ENCODE measurements at regions not wholly inside any gene's neighbourhood (a gene's known extent, or its start where the extent isn't known, plus 50 kb on each side); places are given as distances from the start of the nearest gene placed in this dataset.

DNA sequence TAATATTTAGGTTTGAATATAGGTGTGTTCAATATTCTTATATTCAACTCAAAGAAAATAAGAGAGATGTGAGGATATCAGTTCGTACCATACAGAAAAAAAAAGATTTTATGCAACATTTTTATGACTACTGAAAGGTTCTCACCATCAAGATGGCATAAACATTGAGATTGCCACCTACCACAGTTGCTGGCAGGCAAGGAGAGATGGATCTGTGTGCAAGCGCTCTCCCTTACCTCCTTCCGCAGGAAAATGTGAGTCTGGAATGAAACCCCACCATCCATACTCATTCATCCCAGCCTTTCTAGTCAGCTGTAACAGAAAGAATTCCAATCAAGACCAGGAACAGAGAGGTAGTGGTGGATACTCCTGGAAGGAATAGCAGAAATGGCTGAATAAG, 376.9 kb downstream of the PPP3CA start:
- DNase-seq = no peak

DNA sequence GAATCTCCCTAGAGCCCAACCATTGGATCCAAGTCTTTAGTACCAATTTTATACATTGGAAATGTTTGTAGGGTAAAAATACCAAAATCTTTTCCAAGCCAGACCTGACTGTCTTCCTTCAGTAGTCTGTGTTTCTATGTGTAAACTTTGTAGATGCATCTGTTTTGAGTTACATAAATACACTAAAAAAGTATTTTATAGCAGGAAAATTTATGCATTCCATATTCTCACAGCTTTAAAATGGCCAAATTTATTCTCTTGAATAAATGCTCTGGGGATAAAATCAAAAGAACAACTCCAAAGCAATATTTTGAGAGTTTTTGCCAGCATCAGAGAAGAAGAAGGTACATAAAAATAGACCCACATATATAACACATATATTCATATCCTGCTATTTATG, 377.4 kb downstream of the PPP3CA start:
- no peak for DNase-seq

DNA sequence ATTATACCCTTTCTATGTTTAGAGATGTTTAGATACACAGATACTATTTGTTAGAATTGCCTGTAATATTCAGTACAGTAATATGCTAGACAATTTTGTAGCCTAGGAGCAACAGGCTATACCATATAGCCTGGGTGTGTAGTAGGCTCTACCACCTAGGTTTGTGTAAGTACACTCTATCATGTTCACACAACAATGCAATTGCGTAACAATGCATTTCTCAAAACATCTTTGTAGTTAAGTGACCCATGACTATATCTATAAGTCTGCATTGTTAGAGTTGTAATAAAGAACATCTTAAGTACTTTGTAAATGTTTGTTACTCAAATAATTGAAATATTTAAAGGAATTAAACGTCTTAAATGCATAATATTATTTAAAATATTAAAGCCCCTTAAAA, 379.3 kb downstream of the PPP3CA start:
- DNase-seq = no peak

- no peak for DNase-seq
Observed at GRCh38 chr4:100963627-100964026, 383.7 kb downstream of the PPP3CA start.

- DNase-seq = no peak
Observed at GRCh38 chr4:100962698-100963097, 384.6 kb downstream of the PPP3CA start.

DNA sequence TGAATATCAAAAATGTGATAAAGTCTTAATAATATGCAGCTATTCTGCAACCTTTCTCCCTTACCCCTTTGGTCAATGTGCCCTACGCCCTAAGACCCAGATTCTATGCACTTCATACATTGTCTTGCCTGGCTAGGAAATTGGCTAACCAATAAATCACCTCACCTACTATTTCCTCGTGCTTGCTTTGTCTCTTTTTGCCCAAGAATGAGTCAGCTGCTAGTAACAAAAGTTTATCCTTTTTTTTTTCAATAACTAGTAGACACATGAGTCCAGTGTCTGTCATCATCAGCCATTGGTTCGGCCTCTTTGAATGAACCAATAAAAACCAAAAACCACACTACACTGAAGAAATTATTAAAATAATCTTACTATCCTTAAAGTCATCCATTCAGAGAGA, 387.1 kb downstream of the PPP3CA start:
- no peak for DNase-seq

DNA sequence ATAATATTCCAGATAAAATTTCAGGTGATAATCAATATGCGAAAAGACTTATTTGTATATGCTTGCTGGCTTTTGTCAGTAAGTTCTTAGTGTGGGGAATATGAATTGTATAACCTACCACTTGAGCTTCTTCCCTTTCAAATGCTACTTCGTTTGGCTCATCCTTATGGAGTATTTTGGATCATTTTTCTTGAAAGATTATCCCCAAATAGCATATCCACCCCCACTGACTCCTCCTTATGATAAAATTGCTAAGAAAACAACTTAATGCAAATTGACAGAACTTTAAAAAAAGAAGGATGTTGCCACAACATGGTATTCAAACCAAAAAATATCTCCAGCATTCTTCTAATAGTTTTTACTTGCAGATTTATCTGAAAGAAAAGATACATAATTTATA, 393.3 kb downstream of the PPP3CA start:
- no peak for DNase-seq

DNA sequence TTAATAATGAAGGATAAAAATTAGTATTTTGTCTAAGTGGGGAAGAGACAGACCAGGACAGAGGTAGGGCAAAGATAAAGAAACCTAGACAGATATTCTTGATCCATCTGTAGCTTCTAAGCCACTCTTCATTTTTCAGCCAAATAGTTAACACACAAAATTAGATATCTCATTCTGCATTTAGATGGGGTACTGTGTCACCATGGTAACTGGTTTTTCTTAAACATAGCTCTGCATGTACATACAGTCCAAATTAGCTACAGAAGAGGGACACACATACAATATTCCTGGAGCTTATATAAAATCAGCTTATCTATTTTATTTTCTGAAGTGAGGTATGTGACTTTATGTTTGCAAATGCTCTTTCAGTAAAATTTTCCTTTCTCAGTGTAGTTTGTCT, 393.7 kb downstream of the PPP3CA start:
- no peak for DNase-seq

GRCh38 chr4:100952590-100952989, 394.7 kb downstream of the PPP3CA start:
- DNase-seq = no peak

DNA sequence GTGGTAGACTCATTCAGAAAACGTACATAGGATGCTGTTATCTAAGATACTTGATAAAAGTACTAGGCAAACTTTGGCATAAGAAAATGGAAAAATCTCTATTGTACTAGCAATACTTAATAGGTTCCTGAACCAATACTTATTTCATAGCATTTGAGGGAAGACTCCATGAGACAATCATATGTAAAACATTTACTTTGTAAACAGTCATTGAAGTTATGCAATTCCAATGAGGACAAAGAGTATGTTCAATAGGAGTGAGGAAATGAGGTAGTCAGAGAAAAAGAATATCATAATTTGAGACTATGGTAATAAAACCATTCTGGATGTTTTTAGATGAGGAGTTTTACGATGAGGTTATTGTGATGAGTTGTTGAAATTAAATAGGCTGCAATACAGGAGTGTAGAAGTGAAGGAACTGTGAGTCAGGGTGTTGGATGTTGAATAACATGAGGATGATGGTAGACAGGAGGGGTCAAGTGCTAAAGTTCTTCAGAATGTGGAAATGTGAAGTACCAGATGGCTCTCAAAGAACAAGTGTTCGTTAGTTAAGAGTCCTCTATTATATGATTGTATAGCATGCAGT, 397.9 kb downstream of the PPP3CA start:
- DNase-seq = no peak

DNA sequence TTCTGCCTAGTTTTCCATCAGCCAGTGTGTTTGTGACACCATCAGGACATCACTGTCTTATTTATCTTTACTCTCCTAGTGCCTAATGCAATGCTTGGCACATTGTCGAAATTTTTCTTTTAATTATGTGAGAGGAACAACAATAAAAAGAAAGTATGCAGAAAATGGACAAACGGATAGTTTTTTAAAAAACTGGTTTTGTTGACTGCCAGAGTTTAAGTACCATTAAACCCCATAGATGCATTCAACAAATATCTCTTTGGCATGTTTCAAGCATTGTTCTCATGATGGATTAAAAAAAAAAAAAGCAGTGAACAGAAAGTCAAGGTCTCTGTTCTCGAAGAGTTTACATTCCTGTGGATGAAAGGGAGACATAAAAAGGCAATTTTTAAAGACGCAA, 398.4 kb downstream of the PPP3CA start:
- no peak for DNase-seq

- no peak for DNase-seq
Observed at GRCh38 chr4:100945789-100946188, 401.5 kb downstream of the PPP3CA start.

GRCh38 chr4:100938698-100939097, 408.6 kb downstream of the PPP3CA start:
- no peak for DNase-seq

- DNase-seq = no peak
Observed at GRCh38 chr4:100936661-100937375, 410.5 kb downstream of the PPP3CA start.

- DNase-seq = no peak
Observed at GRCh38 chr4:100935090-100935489, 412.2 kb downstream of the PPP3CA start.

DNA sequence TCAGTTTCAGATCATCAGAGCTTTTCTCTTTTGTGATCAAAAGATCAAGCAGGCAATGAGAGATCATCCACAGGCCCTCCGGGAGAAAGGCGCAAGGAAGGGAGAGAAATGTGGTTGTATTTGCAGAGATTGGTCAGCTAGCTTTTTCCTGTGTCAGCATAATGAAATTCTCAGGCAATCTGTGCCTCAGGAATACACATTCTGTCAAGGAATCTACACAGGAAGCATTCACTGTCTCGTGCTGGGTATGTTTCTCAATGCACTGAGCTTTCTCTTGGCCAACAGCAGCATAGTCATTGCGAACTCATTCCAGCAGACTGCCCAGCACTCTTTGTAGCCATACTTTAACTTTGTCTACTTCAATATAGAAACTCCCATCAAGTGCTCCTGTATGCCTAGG, 413.7 kb downstream of the PPP3CA start:
- DNase-seq = no peak

DNA sequence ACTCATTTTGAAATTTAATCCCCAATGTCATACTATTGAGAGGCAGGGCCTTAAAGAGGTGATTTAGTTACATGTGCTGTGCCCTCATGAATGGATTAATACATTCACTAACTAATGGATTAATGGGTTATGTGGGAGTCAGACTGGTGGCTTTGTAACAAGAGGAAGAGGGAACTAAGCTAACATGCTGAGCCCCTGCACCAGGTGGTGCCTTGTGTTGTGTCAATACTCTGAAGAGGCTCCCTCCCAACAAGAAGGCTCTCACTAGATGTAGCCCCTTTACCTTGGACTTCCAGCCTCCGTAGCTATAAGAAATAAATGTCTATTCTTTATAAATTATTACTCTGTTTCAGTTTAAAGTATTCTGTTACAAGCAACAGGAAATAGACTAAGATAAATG, 411.9 kb upstream of the EMCN start:
- no peak for DNase-seq

GRCh38 chr4:100929135-100929534, 411.3 kb upstream of the EMCN start:
- DNase-seq = no peak

DNA sequence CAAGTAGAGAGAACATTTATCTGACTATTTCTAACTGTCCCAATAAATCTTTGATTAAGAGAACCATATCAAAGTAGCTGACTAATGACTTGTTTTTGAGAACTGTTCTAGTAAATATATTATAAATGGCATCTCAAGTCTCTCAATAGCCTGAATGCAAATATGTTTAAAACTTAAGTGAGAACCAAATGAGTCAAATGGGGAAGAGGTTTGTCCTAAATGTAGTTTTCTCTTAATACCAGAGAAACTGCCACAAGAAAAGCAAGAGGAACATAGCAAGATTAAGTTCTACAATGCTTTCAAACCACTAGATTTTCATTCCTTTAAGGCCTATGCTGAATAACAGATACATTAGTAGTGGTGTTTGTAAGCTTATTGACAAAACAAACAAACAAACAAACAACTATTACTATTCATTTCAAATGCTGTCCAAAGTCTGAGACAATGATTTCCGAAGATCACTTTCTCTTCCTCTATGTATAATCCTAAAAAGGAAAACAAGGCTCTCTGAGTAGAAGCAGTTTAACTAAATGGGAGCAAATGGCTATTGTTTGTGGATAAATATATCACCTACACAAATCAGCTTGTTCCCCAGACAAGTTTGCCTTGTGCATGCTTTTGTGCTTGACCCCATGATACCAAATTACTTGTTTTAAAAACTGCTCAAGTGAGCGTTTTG, 408.4 kb upstream of the EMCN start:
- no peak for DNase-seq

DNA sequence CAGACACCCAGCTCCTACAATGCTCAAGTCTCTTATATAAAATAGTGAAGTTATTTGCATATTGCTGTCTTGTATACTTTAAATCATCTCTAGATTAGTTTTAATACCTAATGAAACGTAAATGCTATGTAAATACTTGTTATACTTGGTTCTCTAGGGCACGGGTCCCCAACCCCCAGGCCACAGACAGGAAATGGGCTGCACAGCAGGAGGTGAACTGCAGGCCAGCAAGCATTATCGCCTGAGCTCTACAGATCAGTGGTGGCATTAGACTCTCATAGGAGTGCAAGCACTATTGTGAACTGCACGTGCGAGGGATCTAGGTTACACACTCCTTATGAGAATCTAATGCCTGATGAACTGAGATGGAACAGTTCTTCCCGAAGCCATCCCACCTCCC, 395.9 kb upstream of the EMCN start:
- no peak for DNase-seq

- DNase-seq = no peak
Observed at GRCh38 chr4:100908540-100908939, 390.7 kb upstream of the EMCN start.

DNA sequence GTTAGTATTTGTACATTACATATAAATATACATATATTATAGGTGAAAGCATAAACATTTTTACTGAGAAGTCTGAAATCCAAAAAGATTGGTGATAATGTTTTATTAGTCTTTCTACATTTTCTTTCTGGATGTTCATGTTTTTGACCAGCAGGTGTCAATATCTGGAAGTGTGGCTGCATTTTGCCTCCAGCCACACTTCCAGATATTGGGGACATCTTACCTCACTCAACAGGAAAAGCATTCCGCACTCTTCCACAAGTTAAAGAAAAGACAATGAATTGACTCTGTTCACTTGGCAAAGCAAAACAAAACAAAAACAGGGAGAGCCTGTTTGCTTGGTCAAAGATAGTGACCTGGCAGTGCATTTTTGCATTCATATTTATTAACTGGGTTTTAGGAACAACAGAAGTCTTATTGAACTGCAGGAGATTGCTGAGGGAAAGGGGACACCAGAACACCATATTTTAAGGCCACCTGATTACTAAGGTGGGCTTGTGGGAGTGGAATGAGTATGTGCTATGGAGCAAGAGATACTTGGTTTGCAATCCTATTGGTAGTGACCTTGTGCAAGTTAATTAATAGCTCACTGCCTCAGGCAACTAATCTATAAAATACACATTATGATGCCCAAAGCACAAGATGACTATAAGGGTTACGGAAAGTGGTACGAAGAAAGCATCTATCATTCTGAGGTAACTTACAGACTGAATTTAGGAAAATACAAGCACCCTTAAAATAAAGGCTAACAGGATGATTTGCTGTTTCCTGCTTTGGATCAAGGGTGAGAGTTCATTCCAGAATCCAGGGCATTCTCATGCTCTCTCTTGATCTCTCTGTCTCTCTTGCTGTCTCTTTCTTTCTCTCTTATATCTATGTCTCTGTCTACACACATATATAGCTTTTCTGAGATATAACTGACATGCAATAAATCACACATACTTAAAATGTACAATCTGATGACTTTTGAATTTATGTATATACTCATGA, 389.9 kb upstream of the EMCN start:
- no peak for DNase-seq

GRCh38 chr4:100906973-100907372, 389.2 kb upstream of the EMCN start:
- no peak for DNase-seq
